ENCODE measurements at regions not wholly inside any gene's neighbourhood (a gene's known extent, or its start where the extent isn't known, plus 50 kb on each side); places are given as distances from the start of the nearest gene placed in this dataset.

- Histone ChIP-seq H3K9me2 (replicated peaks; ENCODE audit: insufficient read depth) (no peaks in the 10 kb centered on the region), H2AFZ (no peak overlapping the region), H3K79me2 (no peaks in the 10 kb centered on the region), H3K4me3 (no peak overlapping the region), H3K27ac (no peak overlapping the region), H3K36me3 (replicated peaks; ENCODE audit: insufficient read depth, low read depth) (no peaks in the 10 kb centered on the region), H3K4me1 (ENCODE audit: insufficient read depth) (peaks cover 7% of the 10 kb centered on the region), H3K27me3 (no peaks in the 10 kb centered on the region), H4K20me1 (ENCODE audit: insufficient read depth, poor library complexity, severe bottlenecking) (no peaks in the 10 kb centered on the region), H3K9me3 (ENCODE audit: low read depth) (no peaks in the 10 kb centered on the region), H3K4me2 (no peak overlapping the region)
- TF ChIP-seq CTCF (IDR thresholded peaks at IDR 0.05; ENCODE audit: poor library complexity) (no peak), EZH2 (IDR thresholded peaks at IDR 0.05; ENCODE audit: borderline replicate concordance) (no peak), EZH2phosphoT487 (IDR thresholded peaks at IDR 0.05; ENCODE audit: low read depth, severe bottlenecking, unreplicated experiment) (no peak)
- 89% methylated on average over 5 of the region's 5 CpGs for WGBS (ENCODE audit: low lambda C conversion rate, missing lambda C conversion rate)
- DNase-seq (ENCODE audit: low spot score), result no peak
Measured at GRCh38 chr18:62454527-62454926, 68.3 kb upstream of the ZCCHC2 start.

GRCh38 chr18:62455222-62455621, 67.6 kb upstream of the ZCCHC2 start:
- Histone ChIP-seq H4K20me1 (ENCODE audit: insufficient read depth, poor library complexity, severe bottlenecking) (no peaks in the 10 kb centered on the region), H3K9me3 (ENCODE audit: low read depth) (no peaks in the 10 kb centered on the region), H3K27me3 (no peaks in the 10 kb centered on the region), H3K4me3 (no peak overlapping the region), H3K4me2 (no peak overlapping the region), H3K27ac (no peak overlapping the region), H2AFZ (no peak overlapping the region), H3K4me1 (ENCODE audit: insufficient read depth) (peaks cover 7% of the 10 kb centered on the region), H3K79me2 (no peaks in the 10 kb centered on the region), H3K36me3 (replicated peaks; ENCODE audit: insufficient read depth, low read depth) (no peaks in the 10 kb centered on the region), H3K9me2 (replicated peaks; ENCODE audit: insufficient read depth) (no peaks in the 10 kb centered on the region)
- WGBS (ENCODE audit: low lambda C conversion rate, missing lambda C conversion rate), result 86% methylated on average over 5 of the region's 5 CpGs
- no peak for DNase-seq (ENCODE audit: low spot score)
- TF ChIP-seq CTCF (IDR thresholded peaks at IDR 0.05; ENCODE audit: poor library complexity) (no peak), EZH2phosphoT487 (IDR thresholded peaks at IDR 0.05; ENCODE audit: low read depth, severe bottlenecking, unreplicated experiment) (no peak), EZH2 (IDR thresholded peaks at IDR 0.05; ENCODE audit: borderline replicate concordance) (no peak)

DNA sequence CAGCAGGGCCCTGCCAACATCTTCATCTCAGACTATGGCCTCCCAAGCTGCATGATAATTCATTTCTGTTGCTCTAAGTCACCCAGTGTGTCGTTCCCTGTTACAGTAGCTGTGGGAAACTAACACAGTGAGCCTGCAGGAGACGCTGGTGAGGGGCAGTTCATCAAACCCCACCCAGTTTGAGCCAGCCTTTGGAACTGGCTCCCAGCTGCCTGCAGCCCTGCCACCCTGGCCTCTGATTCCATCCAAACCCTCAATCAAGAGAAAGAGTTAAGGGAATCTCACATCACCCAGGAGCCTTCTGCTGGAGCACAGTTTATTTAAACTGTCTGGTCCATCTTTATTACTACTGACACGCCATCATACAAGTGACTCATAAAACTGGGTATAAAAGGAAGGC, 64.9 kb upstream of the ZCCHC2 start:
- Histone ChIP-seq H3K9me2 (replicated peaks; ENCODE audit: insufficient read depth) (no peaks in the 10 kb centered on the region), H3K27ac (no peak overlapping the region), H2AFZ (no peak overlapping the region), H3K36me3 (replicated peaks; ENCODE audit: insufficient read depth, low read depth) (no peaks in the 10 kb centered on the region), H3K27me3 (no peaks in the 10 kb centered on the region), H3K4me2 (no peak overlapping the region), H3K4me3 (no peak overlapping the region), H3K4me1 (ENCODE audit: insufficient read depth) (peaks cover 5% of the 10 kb centered on the region), H3K79me2 (no peaks in the 10 kb centered on the region), H3K9me3 (ENCODE audit: low read depth) (no peaks in the 10 kb centered on the region), H4K20me1 (ENCODE audit: insufficient read depth, poor library complexity, severe bottlenecking) (no peaks in the 10 kb centered on the region)
- 64% methylated on average over 3 of the region's 3 CpGs for WGBS (ENCODE audit: low lambda C conversion rate, missing lambda C conversion rate)
- no peak for DNase-seq (ENCODE audit: low spot score)
- TF ChIP-seq EZH2phosphoT487 (IDR thresholded peaks at IDR 0.05; ENCODE audit: low read depth, severe bottlenecking, unreplicated experiment), result no peak

DNA sequence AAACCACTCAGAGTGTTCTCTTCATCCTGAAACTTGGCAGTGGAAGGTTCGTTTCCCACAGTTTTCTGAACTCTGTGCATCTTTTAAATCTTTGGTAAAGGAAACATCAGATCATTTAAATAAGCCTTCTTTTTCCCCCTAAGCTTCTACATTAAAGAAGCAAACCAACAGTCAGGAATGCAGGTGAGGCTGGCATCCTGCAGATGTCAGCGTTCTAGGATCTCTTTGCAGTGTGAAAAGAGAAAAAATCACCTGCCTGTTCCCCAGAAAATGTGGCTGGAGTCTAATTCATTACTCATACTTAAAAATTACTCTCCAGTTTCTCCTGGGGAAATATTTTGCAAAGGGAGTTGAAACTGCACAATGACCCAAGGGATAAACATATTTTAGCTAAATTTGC, 64.5 kb upstream of the ZCCHC2 start:
- TF ChIP-seq EZH2 (IDR thresholded peaks at IDR 0.05; ENCODE audit: borderline replicate concordance) (no peak), CTCF (IDR thresholded peaks at IDR 0.05; ENCODE audit: poor library complexity) (no peak), EZH2phosphoT487 (IDR thresholded peaks at IDR 0.05; ENCODE audit: low read depth, severe bottlenecking, unreplicated experiment) (no peak)

More for the DNA sequence above, 64.5 kb upstream of the ZCCHC2 start:
- Histone ChIP-seq H3K9me3 (ENCODE audit: low read depth) (no peaks in the 10 kb centered on the region), H3K9me2 (replicated peaks; ENCODE audit: insufficient read depth) (no peaks in the 10 kb centered on the region), H2AFZ (no peak overlapping the region), H3K27ac (no peak overlapping the region), H4K20me1 (ENCODE audit: insufficient read depth, poor library complexity, severe bottlenecking) (no peaks in the 10 kb centered on the region), H3K27me3 (no peaks in the 10 kb centered on the region), H3K4me1 (ENCODE audit: insufficient read depth) (no peaks in the 10 kb centered on the region), H3K79me2 (no peaks in the 10 kb centered on the region), H3K4me3 (no peak overlapping the region), H3K36me3 (replicated peaks; ENCODE audit: insufficient read depth, low read depth) (no peaks in the 10 kb centered on the region), H3K4me2 (no peak overlapping the region)
- WGBS (ENCODE audit: low lambda C conversion rate, missing lambda C conversion rate), result 71% methylated on average over 2 of the region's 2 CpGs
- no peak for DNase-seq (ENCODE audit: low spot score)
